ENCODE measurements at regions not wholly inside any gene's neighbourhood (a gene's known extent, or its start where the extent isn't known, plus 50 kb on each side); places are given as distances from the start of the nearest gene placed in this dataset.
A peak's percentile ranks its signal among the peaks of the same experiment; 100 is the strongest.
"Not testable (repeated sequence)": the region's sequence is repeated elsewhere in the genome, so short reads cannot be mapped to it uniquely, and the experiment has no call there.

- DNase-seq (ENCODE audit: low read depth): peak; percentile 40
Observed at GRCh38 chr5:142222225-142222865, 102.5 kb downstream of the SPRY4 start.

DNA sequence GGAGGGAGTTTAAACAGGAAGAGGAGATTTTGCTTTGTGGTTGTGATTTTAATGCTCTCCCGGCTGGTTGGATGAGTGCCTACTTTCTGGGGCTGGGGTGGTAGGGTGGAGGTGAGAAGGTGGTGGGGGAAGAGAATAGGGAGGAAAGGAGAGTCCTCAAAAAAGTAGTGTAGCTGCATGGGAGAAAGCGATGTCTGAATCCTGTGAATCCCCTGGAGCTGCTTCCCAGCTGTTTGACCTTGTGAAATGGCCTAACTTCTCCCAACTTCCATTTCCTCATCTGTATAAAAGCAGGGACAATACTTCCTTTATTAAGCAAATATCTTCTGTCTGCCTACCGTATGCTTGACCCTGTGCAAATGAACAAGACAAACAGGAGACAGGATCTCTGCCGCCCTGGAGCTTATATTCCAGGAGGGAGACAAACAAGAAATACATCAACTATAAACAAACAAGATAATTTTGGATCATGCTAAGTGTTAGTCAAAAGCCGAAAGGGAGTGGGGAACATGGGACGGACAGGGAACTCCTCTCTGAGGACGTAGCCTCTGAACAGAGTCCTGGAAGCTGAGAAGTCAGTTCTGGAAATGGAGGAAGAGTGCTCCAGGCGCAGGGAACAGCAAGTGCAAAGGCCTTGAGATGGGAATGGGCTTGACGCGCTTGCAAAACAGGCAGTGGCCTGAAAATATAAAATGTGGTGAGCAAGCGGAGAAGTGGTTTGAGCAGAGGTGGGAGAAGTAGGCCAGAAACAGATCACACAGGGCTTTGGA lies 103.5 kb downstream of the SPRY4 start:
- no peak for DNase-seq (ENCODE audit: low read depth)

GRCh38 chr5:142219146-142219545 lies 105.7 kb downstream of the SPRY4 start:
- peak; percentile 51 for DNase-seq (ENCODE audit: low read depth)

DNA sequence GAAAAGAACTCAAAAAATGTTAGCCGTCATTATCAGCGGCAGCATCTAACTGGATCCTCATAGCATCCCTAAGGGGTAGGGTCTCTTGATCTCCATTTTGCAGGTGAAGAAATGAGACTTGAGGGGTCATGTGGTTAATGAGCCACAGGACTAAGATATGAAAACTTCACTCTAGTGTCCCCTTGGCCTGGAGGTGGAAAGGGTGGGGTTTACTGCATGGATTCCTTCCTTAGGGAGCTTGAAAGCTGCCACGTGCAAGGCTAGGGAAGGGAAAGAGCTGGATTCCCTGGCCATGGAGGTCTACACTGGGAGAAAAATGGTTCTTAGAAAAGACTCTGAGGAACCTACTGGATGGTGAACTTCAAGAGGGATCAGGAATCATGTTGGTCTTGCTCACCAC lies 107.9 kb downstream of the SPRY4 start:
- DNase-seq (ENCODE audit: low read depth): no peak

GRCh38 chr5:142215915-142216681 lies 107.5 kb downstream of the NDFIP1 start:
- peak; percentile 99 for DNase-seq (ENCODE audit: low read depth)

DNA sequence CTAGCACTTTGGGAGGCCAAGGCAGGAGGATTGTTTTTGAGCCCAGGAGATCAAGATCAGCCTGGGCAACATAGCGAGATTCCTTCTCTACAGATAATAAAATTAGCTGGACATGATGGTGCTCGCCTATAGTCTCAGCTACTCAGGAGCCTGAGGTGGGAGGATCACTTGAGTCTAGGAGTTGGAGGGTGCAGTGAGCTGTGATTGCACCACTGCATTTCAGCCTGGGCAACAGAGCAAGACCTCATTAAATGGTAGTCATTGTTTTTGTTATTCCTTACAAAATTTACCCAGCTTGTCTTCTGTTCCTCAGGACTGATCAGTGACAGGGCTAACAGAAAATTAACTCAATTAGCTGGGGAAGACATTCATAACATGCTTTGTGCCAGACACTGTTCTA lies 104.5 kb downstream of the NDFIP1 start:
- no peak for DNase-seq (ENCODE audit: low read depth)

DNA sequence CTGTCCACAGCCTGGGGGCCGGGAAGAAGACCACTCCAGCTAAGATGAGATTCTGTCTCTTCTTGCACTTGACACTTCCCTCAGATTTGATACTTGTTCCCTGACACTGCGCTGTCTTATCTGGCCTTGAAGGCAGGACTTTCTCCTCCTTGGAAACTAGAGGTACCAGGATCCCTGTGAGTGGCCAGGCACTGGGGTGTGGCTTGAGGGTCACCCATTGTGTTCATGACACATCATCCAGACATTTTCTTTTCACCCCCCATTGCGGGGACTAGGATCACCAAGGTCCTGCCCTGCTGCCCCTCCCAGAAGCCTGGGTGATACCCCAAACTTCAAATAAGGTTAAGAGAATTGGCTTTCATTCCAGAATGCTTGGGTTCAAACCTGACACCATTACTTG lies 103.3 kb downstream of the NDFIP1 start:
- no peak for DNase-seq (ENCODE audit: low read depth)

DNA sequence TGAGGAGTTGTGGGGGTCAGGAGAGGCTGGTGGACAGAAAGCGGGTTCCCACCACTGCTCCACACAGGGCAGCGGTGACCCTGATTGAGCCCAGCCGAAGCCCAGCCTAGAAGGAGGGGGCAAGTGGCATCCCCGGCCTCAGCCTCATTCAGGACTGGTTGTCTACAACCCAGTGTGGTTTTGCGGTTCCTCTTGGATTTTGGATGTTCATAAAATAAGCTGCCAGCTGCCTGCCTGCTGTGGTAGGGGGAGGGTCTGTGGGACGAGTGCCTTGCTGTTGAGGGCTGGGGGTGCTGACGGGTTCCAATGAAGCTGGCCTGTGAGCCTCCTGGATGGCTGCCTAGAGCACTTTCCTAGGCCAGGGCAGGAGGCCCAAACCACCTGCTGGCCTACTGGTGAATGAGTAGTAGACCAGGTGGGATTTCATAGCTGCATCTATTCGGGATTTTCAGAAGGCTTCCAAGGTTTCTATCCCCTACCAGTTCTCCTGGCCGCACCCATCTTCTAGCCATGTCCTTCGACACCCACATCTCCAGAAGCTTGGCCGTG lies 102.4 kb downstream of the NDFIP1 start:
- no peak for DNase-seq (ENCODE audit: low read depth)

- no peak for DNase-seq (ENCODE audit: low read depth)
Observed at GRCh38 chr5:142210011-142210410, 101.4 kb downstream of the NDFIP1 start.

- no peak for DNase-seq (ENCODE audit: low read depth)
Observed at GRCh38 chr5:142208777-142209312, 100.3 kb downstream of the NDFIP1 start.

- DNase-seq (ENCODE audit: low read depth): not testable (repeated sequence)
Observed at GRCh38 chr5:142208244-142208643, 99.7 kb downstream of the NDFIP1 start.

GRCh38 chr5:142206801-142207200 lies 98.2 kb downstream of the NDFIP1 start:
- DNase-seq (ENCODE audit: low read depth): peak; percentile 41

GRCh38 chr5:142204219-142204618 lies 95.6 kb downstream of the NDFIP1 start:
- no peak for DNase-seq (ENCODE audit: low read depth)

All from ELR (cell line).